ENCODE measurements at regions not wholly inside any gene's neighbourhood (a gene's known extent, or its start where the extent isn't known, plus 50 kb on each side); places are given as distances from the start of the nearest gene placed in this dataset.

GRCh38 chr21:16241479-16241963 is 511.7 kb downstream of the USP25 start:
- Histone ChIP-seq H3K79me2 (ENCODE audit: insufficient read depth) (peaks cover 36% of the 10 kb centered on the region), H3K27ac (no peak overlapping the region), H4K20me1 (ENCODE audit: insufficient read depth) (no peaks in the 10 kb centered on the region), H3K27me3 (replicated peaks; ENCODE audit: insufficient read depth) (no peaks in the 10 kb centered on the region), H3K9me3 (ENCODE audit: low read depth) (no peaks in the 10 kb centered on the region), H3K36me3 (ENCODE audit: low read depth) (0 out of 2 replicates have a peak, but pooled peaks cover 3% of the 10 kb centered on the region), H2AFZ (no peak overlapping the region), H3K9ac (no peak overlapping the region), H3K4me2 (ENCODE audit: unreplicated experiment) (no peak overlapping the region), H3K4me1 (ENCODE audit: insufficient read depth) (no peaks in the 10 kb centered on the region), H3K9me2 (ENCODE audit: insufficient read depth) (no peaks in the 10 kb centered on the region), H3F3A (ENCODE audit: insufficient read depth) (no peaks in the 10 kb centered on the region), H3K4me3 (no peak overlapping the region)
- DNase-seq = no peak
- TF ChIP-seq EZH2phosphoT487 (IDR thresholded peaks at IDR 0.05; ENCODE audit: insufficient read depth, low read depth) = no peak
- no peak for TF ChIP-seq EZH2 (IDR thresholded peaks at IDR 0.05; ENCODE audit: insufficient read depth, poor library complexity, severe bottlenecking)
- in situ Hi-C loops (cut with MboI) = no loop called here
- WGBS, 2 experiments (ENCODE audit: low coverage in 1 of 2, low lambda C conversion rate in 2 of 2, missing lambda C conversion rate in 2 of 2) = 86 to 89% methylated on average over 6 of the region's 6 CpGs

- no peak overlapping the region for H3K9ac ChIP-seq
- no peaks in the 10 kb centered on the region for H3K4me1 ChIP-seq (ENCODE audit: insufficient read depth)
- no peaks in the 10 kb centered on the region for H3F3A ChIP-seq (ENCODE audit: insufficient read depth)
- H3K4me3 ChIP-seq = no peak overlapping the region
- no peak for TF ChIP-seq EZH2 (IDR thresholded peaks at IDR 0.05; ENCODE audit: insufficient read depth, poor library complexity, severe bottlenecking)
- TF ChIP-seq EZH2phosphoT487 (IDR thresholded peaks at IDR 0.05; ENCODE audit: insufficient read depth, low read depth) = no peak
- H3K9me2 ChIP-seq (ENCODE audit: insufficient read depth) = no peaks in the 10 kb centered on the region
- H3K9me3 ChIP-seq (ENCODE audit: low read depth) = no peaks in the 10 kb centered on the region
- in situ Hi-C loops (cut with MboI) = no loop called here
- H2AFZ ChIP-seq = no peak overlapping the region
- H3K79me2 ChIP-seq (ENCODE audit: insufficient read depth) = peaks cover 35% of the 10 kb centered on the region
- 90 to 93% methylated on average over 2 of the region's 2 CpGs for WGBS, 2 experiments (ENCODE audit: low coverage in 1 of 2, low lambda C conversion rate in 2 of 2, missing lambda C conversion rate in 2 of 2)
- no peak overlapping the region for H3K4me2 ChIP-seq (ENCODE audit: unreplicated experiment)
- no peaks in the 10 kb centered on the region for H4K20me1 ChIP-seq (ENCODE audit: insufficient read depth)
- H3K27ac ChIP-seq = no peak overlapping the region
- no peaks in the 10 kb centered on the region for H3K27me3 ChIP-seq (replicated peaks; ENCODE audit: insufficient read depth)
- no peak for DNase-seq
- H3K36me3 ChIP-seq (ENCODE audit: low read depth) = 0 out of 2 replicates have a peak, but pooled peaks cover 3% of the 10 kb centered on the region
Observed at GRCh38 chr21:16243396-16243795, 513.6 kb downstream of the USP25 start.

DNA sequence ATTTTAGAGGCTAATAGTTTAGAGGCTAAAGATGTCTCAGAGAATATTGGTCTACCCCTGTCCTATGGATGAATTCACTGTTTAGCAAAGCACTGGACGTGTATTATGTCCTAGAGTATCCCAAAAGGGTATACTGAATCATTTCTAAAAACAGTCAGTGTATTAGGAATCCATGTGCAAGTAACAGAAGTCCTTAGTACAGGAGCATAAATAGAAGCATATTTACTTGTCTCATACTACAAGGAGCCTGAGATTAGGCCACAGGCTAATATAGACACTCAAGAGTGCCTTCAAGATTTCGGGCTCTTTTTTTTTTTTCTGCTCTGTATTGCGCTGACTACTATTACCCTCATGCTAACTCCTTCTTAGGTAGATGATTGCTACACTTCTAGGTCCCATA is 518.9 kb downstream of the USP25 start:
- TF ChIP-seq EZH2phosphoT487 (IDR thresholded peaks at IDR 0.05; ENCODE audit: insufficient read depth, low read depth) (no peak), EZH2 (IDR thresholded peaks at IDR 0.05; ENCODE audit: insufficient read depth, poor library complexity, severe bottlenecking) (no peak)
- no peak overlapping the region for H2AFZ ChIP-seq
- no peak for DNase-seq
- H3K4me2 ChIP-seq (ENCODE audit: unreplicated experiment) = no peak overlapping the region
- 0 out of 2 replicates have a peak, but pooled peaks cover 3% of the 10 kb centered on the region for H3K36me3 ChIP-seq (ENCODE audit: low read depth)
- no peaks in the 10 kb centered on the region for H3F3A ChIP-seq (ENCODE audit: insufficient read depth)
- H3K9me2 ChIP-seq (ENCODE audit: insufficient read depth) = no peaks in the 10 kb centered on the region
- H4K20me1 ChIP-seq (ENCODE audit: insufficient read depth) = no peaks in the 10 kb centered on the region; the same call in 1 of the 2 replicates
- H3K27ac ChIP-seq = no peak overlapping the region
- H3K27me3 ChIP-seq (replicated peaks; ENCODE audit: insufficient read depth) = no peaks in the 10 kb centered on the region
- no peaks in the 10 kb centered on the region for H3K4me1 ChIP-seq (ENCODE audit: insufficient read depth)
- in situ Hi-C loops (cut with MboI) = no loop called here
- no peak overlapping the region for H3K4me3 ChIP-seq
- H3K9me3 ChIP-seq (ENCODE audit: low read depth) = no peaks in the 10 kb centered on the region
- H3K79me2 ChIP-seq (ENCODE audit: insufficient read depth) = peaks cover 31% of the 10 kb centered on the region
- WGBS, 2 experiments (ENCODE audit: low coverage in 1 of 2, low lambda C conversion rate in 2 of 2, missing lambda C conversion rate in 2 of 2) = 86 to 89% methylated on average over 3 of the region's 3 CpGs
- H3K9ac ChIP-seq = no peak overlapping the region

DNA sequence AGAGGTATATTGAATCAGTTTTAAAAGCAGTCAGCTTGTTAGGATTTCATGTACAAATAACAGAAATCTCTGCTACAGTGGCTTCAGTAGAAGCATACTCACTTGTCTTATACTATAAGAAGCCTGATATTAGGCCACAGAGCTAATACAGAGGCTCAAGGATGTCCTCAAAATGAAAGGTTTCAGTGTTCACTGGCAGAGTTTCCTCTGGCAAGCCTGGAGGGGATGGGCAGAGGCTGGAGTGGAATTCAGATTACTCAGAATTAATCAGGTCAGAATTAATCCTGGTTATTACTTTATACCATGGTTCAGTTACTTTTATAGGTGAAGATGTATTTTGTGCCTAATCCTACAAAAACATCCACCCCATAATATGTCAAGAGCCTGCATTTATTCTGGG is 520.5 kb downstream of the USP25 start:
- Histone ChIP-seq H3K9me3 (ENCODE audit: low read depth) (no peaks in the 10 kb centered on the region), H3K4me1 (ENCODE audit: insufficient read depth) (no peaks in the 10 kb centered on the region), H3K4me3 (no peak overlapping the region), H3K36me3 (ENCODE audit: low read depth) (0 out of 2 replicates have a peak, but pooled peaks cover 3% of the 10 kb centered on the region), H3K4me2 (ENCODE audit: unreplicated experiment) (no peak overlapping the region), H4K20me1 (ENCODE audit: insufficient read depth) (no peaks in the 10 kb centered on the region; the same call in 1 of the 2 replicates), H3F3A (ENCODE audit: insufficient read depth) (no peaks in the 10 kb centered on the region), H3K9me2 (ENCODE audit: insufficient read depth) (no peaks in the 10 kb centered on the region), H3K27ac (no peak overlapping the region), H3K27me3 (replicated peaks; ENCODE audit: insufficient read depth) (no peaks in the 10 kb centered on the region), H2AFZ (no peak overlapping the region), H3K79me2 (ENCODE audit: insufficient read depth) (peaks cover 38% of the 10 kb centered on the region), H3K9ac (no peak overlapping the region)
- in situ Hi-C loops (cut with MboI) = no loop called here
- peak; percentile 23 for DNase-seq
- TF ChIP-seq EZH2phosphoT487 (IDR thresholded peaks at IDR 0.05; ENCODE audit: insufficient read depth, low read depth) (no peak), EZH2 (IDR thresholded peaks at IDR 0.05; ENCODE audit: insufficient read depth, poor library complexity, severe bottlenecking) (no peak)

Data from GM23248 (cell line).